ENCODE measurements at regions not wholly inside any gene's neighbourhood (a gene's known extent, or its start where the extent isn't known, plus 50 kb on each side); places are given as distances from the start of the nearest gene placed in this dataset.
"Not testable (repeated sequence)": the region's sequence is repeated elsewhere in the genome, so short reads cannot be mapped to it uniquely, and the experiment has no call there.

DNA sequence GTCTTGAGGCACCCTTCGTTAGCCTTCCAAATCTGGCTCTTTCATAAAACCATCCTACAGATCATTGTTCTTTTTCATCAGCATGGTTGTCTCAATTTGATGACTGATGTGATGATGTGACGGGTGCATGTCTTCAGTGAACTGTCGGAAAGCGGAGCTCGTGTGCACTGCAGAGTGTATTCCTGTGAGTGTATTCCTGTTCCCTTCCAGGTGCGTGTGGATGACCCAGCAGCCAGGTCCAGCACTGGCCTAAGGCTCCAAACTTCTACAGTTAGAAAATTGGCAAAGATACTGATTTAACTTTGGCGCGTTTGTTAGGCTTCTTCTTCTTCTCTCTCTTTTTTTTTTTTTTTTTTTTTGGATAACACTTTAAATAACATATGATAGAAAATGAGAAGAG is 314.8 kb upstream of the SPATA31A3 start:
- not testable (repeated sequence) for DNase-seq (ENCODE audit: low spot score)

GRCh38 chr9:67288797-67289196 is 296.4 kb upstream of the SPATA31A3 start:
- not testable (repeated sequence) for DNase-seq (ENCODE audit: low spot score)

- DNase-seq (ENCODE audit: low spot score), result not testable (repeated sequence)
Measured at GRCh38 chr9:67288117-67288735, 295.9 kb upstream of the SPATA31A3 start.

GRCh38 chr9:67284299-67284698 is 291.9 kb upstream of the SPATA31A3 start:
- DNase-seq (ENCODE audit: low spot score), result not testable (repeated sequence)

- DNase-seq (ENCODE audit: low spot score), result not testable (repeated sequence)
Measured at GRCh38 chr9:67281574-67281973, 289.2 kb upstream of the SPATA31A3 start.

- DNase-seq (ENCODE audit: low spot score), result not testable (repeated sequence)
Measured at GRCh38 chr9:67269692-67270091, 277.3 kb upstream of the SPATA31A3 start.

DNA sequence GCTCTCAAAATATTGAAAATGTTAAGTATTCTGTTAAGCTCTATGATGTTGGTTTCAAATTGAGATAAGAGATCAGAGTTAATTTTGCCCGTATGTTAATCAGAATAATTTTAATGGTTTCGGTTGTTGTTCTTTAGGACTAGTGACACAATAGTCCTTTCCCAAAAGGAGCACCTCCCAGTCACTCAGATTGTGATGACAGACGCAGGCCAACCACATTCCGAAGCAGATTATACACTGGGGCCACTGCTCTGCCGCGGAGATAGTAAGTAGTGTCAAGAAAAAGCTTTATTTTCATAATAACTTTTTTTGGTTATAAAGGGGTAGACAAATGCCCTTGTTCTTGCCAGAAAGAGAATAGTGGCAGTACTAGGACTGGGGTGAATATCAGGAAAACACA is 265.5 kb upstream of the SPATA31A3 start:
- not testable (repeated sequence) for DNase-seq (ENCODE audit: low spot score)

DNA sequence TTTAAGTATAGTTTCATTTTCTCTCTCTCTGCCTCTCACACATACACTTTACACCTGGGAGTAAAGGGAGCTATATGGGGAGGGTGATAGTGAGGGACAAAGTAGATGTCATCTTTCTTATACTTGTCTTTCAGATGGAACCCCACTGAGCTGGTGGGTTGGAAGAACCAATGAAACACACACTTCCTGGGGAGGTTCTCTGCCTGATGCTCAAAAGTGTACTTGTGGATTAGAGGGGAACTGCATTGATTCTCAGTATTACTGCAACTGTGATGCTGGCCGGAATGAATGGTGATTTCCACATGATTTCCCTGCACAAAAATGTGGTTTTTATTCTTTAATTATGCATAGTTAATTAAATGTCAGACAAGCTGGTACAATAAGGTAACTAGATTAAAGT is 256.6 kb upstream of the SPATA31A3 start:
- not testable (repeated sequence) for DNase-seq (ENCODE audit: low spot score)

- DNase-seq (ENCODE audit: low spot score), result not testable (repeated sequence)
Measured at GRCh38 chr9:67212073-67212472, 219.7 kb upstream of the SPATA31A3 start.

GRCh38 chr9:67210842-67211241 is 218.5 kb upstream of the SPATA31A3 start:
- DNase-seq (ENCODE audit: low spot score), result not testable (repeated sequence)

DNA sequence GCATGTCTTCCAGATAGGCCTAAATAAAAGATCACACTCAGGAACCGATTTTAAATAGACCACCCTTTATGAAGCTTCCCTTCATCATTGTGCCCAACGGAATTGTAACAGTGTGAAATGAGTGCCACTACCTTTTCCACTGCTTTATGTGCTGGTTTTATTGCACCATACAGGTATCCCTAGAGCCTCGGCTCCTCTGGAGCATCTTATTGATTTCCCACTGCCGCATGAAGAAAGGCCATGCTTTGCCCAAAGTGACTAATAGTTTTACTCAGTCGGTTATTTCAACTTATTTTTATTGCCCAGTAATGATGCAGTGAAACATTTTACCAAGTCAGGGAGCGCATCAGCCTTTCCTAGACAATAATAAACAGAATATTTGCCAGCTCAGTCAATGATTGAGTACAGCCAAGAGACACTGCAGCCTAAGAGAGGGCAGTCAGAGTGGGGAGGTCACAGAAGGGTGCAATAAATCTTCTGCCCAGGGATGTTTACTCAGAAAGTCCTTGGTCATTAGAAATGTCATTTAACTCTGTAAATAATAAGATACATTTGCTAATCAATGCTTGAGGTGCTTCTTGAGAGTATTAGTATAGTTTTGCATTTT is 216.6 kb upstream of the SPATA31A3 start:
- not testable (repeated sequence) for DNase-seq (ENCODE audit: low spot score)

- not testable (repeated sequence) for DNase-seq (ENCODE audit: low spot score)
Measured at GRCh38 chr9:67196135-67196534, 203.8 kb upstream of the SPATA31A3 start.

DNA sequence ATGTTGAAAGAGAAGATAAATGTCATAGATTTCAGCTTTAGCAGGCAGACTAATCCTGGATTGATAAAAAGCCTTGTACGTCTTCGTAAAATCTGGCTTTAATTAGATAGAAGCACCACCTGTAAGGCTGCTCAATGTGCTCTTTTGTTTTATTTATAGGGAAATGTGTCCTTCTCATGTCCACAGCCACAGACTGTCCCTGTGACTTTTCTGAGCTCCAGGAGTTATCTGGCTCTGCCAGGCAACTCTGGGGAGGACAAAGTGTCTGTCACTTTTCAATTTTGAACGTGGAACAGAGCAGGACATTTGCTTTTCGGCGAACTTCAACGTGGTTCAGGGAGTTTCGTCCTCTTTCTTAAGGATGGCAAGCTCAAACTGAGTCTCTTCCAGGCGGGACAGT is 203.0 kb upstream of the SPATA31A3 start:
- DNase-seq (ENCODE audit: low spot score), result not testable (repeated sequence)

DNA sequence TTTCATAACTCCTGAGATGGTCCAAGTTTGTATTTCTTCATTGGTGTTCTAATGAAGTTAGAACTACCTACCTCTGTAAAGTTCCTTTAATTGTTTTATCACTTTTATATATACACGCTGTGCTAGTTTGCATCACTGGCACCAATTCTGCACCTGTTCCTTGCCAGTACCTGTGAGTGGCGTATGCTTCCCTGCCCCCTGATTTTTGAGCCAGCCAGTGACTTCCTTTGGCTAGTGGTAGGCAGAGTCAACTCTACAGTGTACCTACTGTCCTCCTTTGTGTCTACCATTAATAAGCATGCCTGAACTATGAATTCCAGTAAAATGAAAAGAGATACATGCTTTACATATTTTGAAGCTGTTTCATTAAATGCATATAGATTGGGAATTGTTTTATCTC is 186.8 kb upstream of the SPATA31A3 start:
- not testable (repeated sequence) for DNase-seq (ENCODE audit: low spot score)

DNA sequence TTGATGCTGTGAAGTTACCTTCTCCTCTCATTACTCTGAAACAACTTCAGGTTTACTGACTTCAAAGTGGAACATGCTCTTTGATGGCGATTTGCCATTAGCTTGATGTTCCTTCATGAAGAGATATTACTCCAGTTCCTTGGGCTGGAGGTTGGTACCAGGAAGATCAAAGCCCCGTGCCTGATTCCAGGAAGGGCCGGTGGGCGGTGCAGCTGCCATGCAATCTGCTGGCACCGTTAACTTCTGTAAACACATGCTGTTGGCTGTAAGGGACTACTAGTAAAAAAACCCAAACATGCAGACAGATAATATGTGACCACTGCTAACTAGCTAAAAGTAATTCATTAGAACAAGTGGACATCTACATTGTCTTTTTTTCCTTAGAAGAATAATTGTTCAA is 182.8 kb upstream of the SPATA31A3 start:
- DNase-seq (ENCODE audit: low spot score), result not testable (repeated sequence)

DNA sequence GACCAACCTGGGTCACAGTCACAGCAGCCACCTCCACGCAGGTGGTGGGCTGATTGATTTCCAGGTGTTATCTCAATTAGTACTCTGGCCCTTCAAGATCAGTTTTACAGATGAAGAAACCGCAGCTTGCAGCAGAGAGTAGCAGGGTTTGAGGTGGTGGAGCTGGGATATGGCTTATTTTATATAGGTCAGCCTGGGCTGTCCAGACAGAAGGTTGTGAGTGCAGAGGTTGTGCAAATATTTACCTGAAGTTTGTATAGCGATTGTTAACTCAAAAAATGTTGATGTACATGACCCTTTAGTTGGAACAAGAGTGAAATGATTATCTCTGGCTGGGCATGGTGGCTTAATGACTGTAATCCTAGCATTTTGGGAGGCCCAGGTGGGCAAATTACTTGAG is 179.4 kb upstream of the SPATA31A3 start:
- not testable (repeated sequence) for DNase-seq (ENCODE audit: low spot score)

- DNase-seq (ENCODE audit: low spot score), result not testable (repeated sequence)
Measured at GRCh38 chr9:67168530-67169157, 176.3 kb upstream of the SPATA31A3 start.

- DNase-seq (ENCODE audit: low spot score), result not testable (repeated sequence)
Measured at GRCh38 chr9:67166335-67166734, 174.0 kb upstream of the SPATA31A3 start.

DNA sequence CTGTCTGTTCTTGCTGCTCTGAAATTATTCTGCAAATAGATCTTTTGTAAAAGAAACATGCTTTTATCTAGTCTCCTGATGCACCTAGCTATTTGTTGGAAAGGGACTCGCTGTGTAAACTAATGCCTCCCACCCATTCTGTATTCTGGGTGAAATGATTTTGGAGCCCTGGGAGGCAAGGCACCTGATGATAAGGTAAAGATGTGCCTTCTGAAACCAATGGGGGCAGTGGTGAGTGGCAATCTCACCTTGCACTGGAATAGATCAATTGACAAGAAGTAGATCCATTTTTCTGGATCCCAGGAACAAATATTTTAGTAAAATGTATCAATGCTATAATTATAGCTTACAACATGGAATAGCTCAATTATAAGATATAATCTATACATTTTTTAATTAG is 170.5 kb upstream of the SPATA31A3 start:
- not testable (repeated sequence) for DNase-seq (ENCODE audit: low spot score)

GRCh38 chr9:67155218-67155617 is 162.9 kb upstream of the SPATA31A3 start:
- not testable (repeated sequence) for DNase-seq (ENCODE audit: low spot score)

- not testable (repeated sequence) for DNase-seq (ENCODE audit: low spot score)
Measured at GRCh38 chr9:67153501-67153900, 161.2 kb upstream of the SPATA31A3 start.

DNA sequence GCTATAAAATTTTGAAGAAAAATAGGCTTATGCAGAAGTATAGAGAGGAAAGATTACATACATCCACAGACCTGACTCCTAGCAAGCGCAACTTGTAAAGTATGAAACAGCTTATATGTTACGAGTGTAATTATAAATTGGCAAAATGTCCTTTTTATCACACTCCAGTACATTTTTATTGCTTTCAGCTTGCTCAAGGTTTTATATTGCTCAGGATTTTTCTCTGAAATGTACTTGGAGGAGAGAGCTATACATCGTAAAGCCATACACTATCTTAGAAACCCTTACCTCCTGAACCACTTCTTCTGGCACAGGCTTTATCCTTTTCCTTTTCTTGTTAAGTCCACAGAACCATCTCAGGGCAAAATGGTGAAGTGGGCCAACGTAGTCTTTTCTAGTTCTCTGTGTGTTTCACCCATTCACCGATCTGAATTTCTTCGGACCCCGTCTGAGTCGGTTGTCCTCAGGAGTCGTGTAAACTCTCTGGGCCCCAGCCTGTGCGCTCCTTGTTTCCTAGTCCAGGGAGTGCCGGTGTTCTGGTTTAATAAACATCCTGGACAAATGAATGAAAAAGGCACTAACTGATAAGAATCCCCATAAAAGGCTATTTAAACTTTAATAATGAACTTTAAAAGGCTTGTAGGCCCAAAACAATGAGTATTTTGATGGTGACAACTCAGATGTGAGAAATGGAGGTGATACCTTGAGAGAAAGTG is 150.2 kb upstream of the SPATA31A3 start:
- not testable (repeated sequence) for DNase-seq (ENCODE audit: low spot score)

DNA sequence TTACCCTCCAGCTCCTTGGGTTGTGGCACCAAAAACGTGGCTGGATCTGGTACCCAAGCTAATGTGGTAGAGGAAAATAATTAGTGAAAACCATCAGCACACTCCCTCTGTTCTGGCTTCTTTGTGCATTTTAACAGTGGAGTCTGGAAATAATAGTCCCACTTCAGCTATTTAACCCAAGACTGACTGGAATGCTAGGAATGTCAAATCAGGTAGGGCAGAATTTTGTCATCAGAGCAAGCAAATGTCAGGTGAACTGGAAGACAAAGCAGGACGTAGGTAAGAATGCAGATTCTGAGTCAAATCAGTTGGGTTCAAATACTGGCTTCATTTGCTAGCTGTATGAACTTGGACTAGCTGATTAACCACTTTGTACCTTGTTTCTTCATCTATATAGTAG is 144.0 kb upstream of the SPATA31A3 start:
- DNase-seq (ENCODE audit: low spot score), result not testable (repeated sequence)
